ENCODE measurements at regions not wholly inside any gene's neighbourhood (a gene's known extent, or its start where the extent isn't known, plus 50 kb on each side); places are given as distances from the start of the nearest gene placed in this dataset.

GRCh38 chr6:113449051-113449450, 408.1 kb upstream of the MARCKS start:
- Histone ChIP-seq H3K4me3 (ENCODE audit: low read length) (no peak overlapping the region), H3K4me2 (ENCODE audit: low read depth, low read length, poor library complexity, severe bottlenecking) (no peak overlapping the region), H3K36me3 (ENCODE audit: insufficient read depth, low read length) (no peaks in the 10 kb centered on the region), H3K9ac (ENCODE audit: low read length) (no peak overlapping the region), H3K9me3 (ENCODE audit: low read length) (no peaks in the 10 kb centered on the region), H3K79me2 (ENCODE audit: low read length) (no peaks in the 10 kb centered on the region), H3K27me3 (ENCODE audit: low read length) (no peaks in the 10 kb centered on the region), H4K20me1 (ENCODE audit: insufficient read depth, low read depth, low read length) (no peaks in the 10 kb centered on the region), H2AFZ (ENCODE audit: low read length) (no peak overlapping the region), H3K4me1 (ENCODE audit: low read length) (no peaks in the 10 kb centered on the region), H3K9me2 (replicated peaks; ENCODE audit: insufficient read depth, low read length) (no peaks in the 10 kb centered on the region; the same call in 1 of the 2 replicates), H3K27ac (ENCODE audit: low read length) (no peak overlapping the region)
- DNase-seq: no peak

- no peak overlapping the region for H2AFZ ChIP-seq (ENCODE audit: low read length)
- no peaks in the 10 kb centered on the region for H4K20me1 ChIP-seq (ENCODE audit: insufficient read depth, low read depth, low read length)
- H3K4me2 ChIP-seq (ENCODE audit: low read depth, low read length, poor library complexity, severe bottlenecking): no peak overlapping the region
- no peak for DNase-seq
- H3K36me3 ChIP-seq (ENCODE audit: insufficient read depth, low read length): no peaks in the 10 kb centered on the region
- H3K27me3 ChIP-seq (ENCODE audit: low read length): no peaks in the 10 kb centered on the region
- H3K4me1 ChIP-seq (ENCODE audit: low read length): no peaks in the 10 kb centered on the region
- no peak overlapping the region for H3K27ac ChIP-seq (ENCODE audit: low read length)
- no peak overlapping the region for H3K9ac ChIP-seq (ENCODE audit: low read length)
- no peaks in the 10 kb centered on the region for H3K79me2 ChIP-seq (ENCODE audit: low read length)
- H3K4me3 ChIP-seq (ENCODE audit: low read length): no peak overlapping the region
- no peaks in the 10 kb centered on the region; the same call in 1 of the 2 replicates for H3K9me2 ChIP-seq (replicated peaks; ENCODE audit: insufficient read depth, low read length)
- H3K9me3 ChIP-seq (ENCODE audit: low read length): no peaks in the 10 kb centered on the region
These were observed 407.1 kb upstream of the MARCKS start for GRCh38 chr6:113450061-113450465.

- Histone ChIP-seq H2AFZ (ENCODE audit: low read length) (no peak overlapping the region), H4K20me1 (ENCODE audit: insufficient read depth, low read depth, low read length) (no peaks in the 10 kb centered on the region), H3K9me3 (ENCODE audit: low read length) (no peaks in the 10 kb centered on the region), H3K4me3 (ENCODE audit: low read length) (no peak overlapping the region), H3K4me1 (ENCODE audit: low read length) (no peaks in the 10 kb centered on the region), H3K36me3 (ENCODE audit: insufficient read depth, low read length) (no peaks in the 10 kb centered on the region), H3K27ac (ENCODE audit: low read length) (no peak overlapping the region), H3K9ac (ENCODE audit: low read length) (no peak overlapping the region), H3K79me2 (ENCODE audit: low read length) (no peaks in the 10 kb centered on the region), H3K9me2 (replicated peaks; ENCODE audit: insufficient read depth, low read length) (no peaks in the 10 kb centered on the region; the same call in 1 of the 2 replicates), H3K4me2 (ENCODE audit: low read depth, low read length, poor library complexity, severe bottlenecking) (no peak overlapping the region), H3K27me3 (ENCODE audit: low read length) (no peaks in the 10 kb centered on the region)
- no peak for DNase-seq
These were observed 406.1 kb upstream of the MARCKS start for GRCh38 chr6:113451049-113451448.

- Histone ChIP-seq H3K79me2 (ENCODE audit: low read length) (no peaks in the 10 kb centered on the region), H4K20me1 (ENCODE audit: insufficient read depth, low read depth, low read length) (no peaks in the 10 kb centered on the region), H3K9ac (ENCODE audit: low read length) (no peak overlapping the region), H3K27ac (ENCODE audit: low read length) (no peak overlapping the region), H3K4me3 (ENCODE audit: low read length) (no peak overlapping the region), H3K9me2 (replicated peaks; ENCODE audit: insufficient read depth, low read length) (no peaks in the 10 kb centered on the region), H3K4me2 (ENCODE audit: low read depth, low read length, poor library complexity, severe bottlenecking) (no peak overlapping the region), H3K9me3 (ENCODE audit: low read length) (no peaks in the 10 kb centered on the region), H3K36me3 (ENCODE audit: insufficient read depth, low read length) (no peaks in the 10 kb centered on the region), H2AFZ (ENCODE audit: low read length) (no peak overlapping the region), H3K27me3 (ENCODE audit: low read length) (no peaks in the 10 kb centered on the region), H3K4me1 (ENCODE audit: low read length) (no peaks in the 10 kb centered on the region)
- DNase-seq: no peak
These were observed 399.9 kb upstream of the MARCKS start for GRCh38 chr6:113457198-113457597.

GRCh38 chr6:113457751-113458150, 399.4 kb upstream of the MARCKS start:
- no peaks in the 10 kb centered on the region for H3K79me2 ChIP-seq (ENCODE audit: low read length)
- no peaks in the 10 kb centered on the region for H4K20me1 ChIP-seq (ENCODE audit: insufficient read depth, low read depth, low read length)
- H2AFZ ChIP-seq (ENCODE audit: low read length): no peak overlapping the region
- H3K36me3 ChIP-seq (ENCODE audit: insufficient read depth, low read length): no peaks in the 10 kb centered on the region
- DNase-seq: no peak
- no peak overlapping the region for H3K9ac ChIP-seq (ENCODE audit: low read length)
- H3K4me2 ChIP-seq (ENCODE audit: low read depth, low read length, poor library complexity, severe bottlenecking): no peak overlapping the region
- no peak overlapping the region for H3K4me3 ChIP-seq (ENCODE audit: low read length)
- no peaks in the 10 kb centered on the region for H3K27me3 ChIP-seq (ENCODE audit: low read length)
- H3K4me1 ChIP-seq (ENCODE audit: low read length): no peaks in the 10 kb centered on the region
- H3K9me2 ChIP-seq (replicated peaks; ENCODE audit: insufficient read depth, low read length): no peaks in the 10 kb centered on the region
- H3K27ac ChIP-seq (ENCODE audit: low read length): no peak overlapping the region
- H3K9me3 ChIP-seq (ENCODE audit: low read length): no peaks in the 10 kb centered on the region

GRCh38 chr6:113458368-113459010, 398.7 kb upstream of the MARCKS start:
- Histone ChIP-seq H3K27me3 (ENCODE audit: low read length) (no peaks in the 10 kb centered on the region), H3K36me3 (ENCODE audit: insufficient read depth, low read length) (no peaks in the 10 kb centered on the region), H2AFZ (ENCODE audit: low read length) (no peak overlapping the region), H3K4me2 (ENCODE audit: low read depth, low read length, poor library complexity, severe bottlenecking) (no peak overlapping the region), H3K4me1 (ENCODE audit: low read length) (no peaks in the 10 kb centered on the region), H3K4me3 (ENCODE audit: low read length) (no peak overlapping the region), H3K27ac (ENCODE audit: low read length) (no peak overlapping the region), H3K9ac (ENCODE audit: low read length) (no peak overlapping the region), H3K79me2 (ENCODE audit: low read length) (no peaks in the 10 kb centered on the region), H4K20me1 (ENCODE audit: insufficient read depth, low read depth, low read length) (no peaks in the 10 kb centered on the region), H3K9me3 (ENCODE audit: low read length) (no peaks in the 10 kb centered on the region), H3K9me2 (replicated peaks; ENCODE audit: insufficient read depth, low read length) (no peaks in the 10 kb centered on the region)
- no peak for DNase-seq

GRCh38 chr6:113461153-113461932, 395.8 kb upstream of the MARCKS start:
- no peak overlapping the region for H3K4me2 ChIP-seq (ENCODE audit: low read depth, low read length, poor library complexity, severe bottlenecking)
- H3K9me2 ChIP-seq (replicated peaks; ENCODE audit: insufficient read depth, low read length): no peaks in the 10 kb centered on the region
- H3K36me3 ChIP-seq (ENCODE audit: insufficient read depth, low read length): no peaks in the 10 kb centered on the region
- H3K4me1 ChIP-seq (ENCODE audit: low read length): no peaks in the 10 kb centered on the region
- no peak overlapping the region for H2AFZ ChIP-seq (ENCODE audit: low read length)
- DNase-seq: peak; percentile 52
- H3K27me3 ChIP-seq (ENCODE audit: low read length): no peaks in the 10 kb centered on the region
- H4K20me1 ChIP-seq (ENCODE audit: insufficient read depth, low read depth, low read length): no peaks in the 10 kb centered on the region
- H3K9me3 ChIP-seq (ENCODE audit: low read length): no peaks in the 10 kb centered on the region
- no peaks in the 10 kb centered on the region for H3K79me2 ChIP-seq (ENCODE audit: low read length)
- no peak overlapping the region for H3K27ac ChIP-seq (ENCODE audit: low read length)
- no peak overlapping the region for H3K4me3 ChIP-seq (ENCODE audit: low read length)
- H3K9ac ChIP-seq (ENCODE audit: low read length): no peak overlapping the region

- H3K4me1 ChIP-seq (ENCODE audit: low read length): no peaks in the 10 kb centered on the region
- H3K79me2 ChIP-seq (ENCODE audit: low read length): no peaks in the 10 kb centered on the region
- H4K20me1 ChIP-seq (ENCODE audit: insufficient read depth, low read depth, low read length): no peaks in the 10 kb centered on the region
- H3K27ac ChIP-seq (ENCODE audit: low read length): no peak overlapping the region
- no peaks in the 10 kb centered on the region for H3K36me3 ChIP-seq (ENCODE audit: insufficient read depth, low read length)
- no peak for DNase-seq
- H3K27me3 ChIP-seq (ENCODE audit: low read length): no peaks in the 10 kb centered on the region
- no peak overlapping the region for H3K9ac ChIP-seq (ENCODE audit: low read length)
- no peaks in the 10 kb centered on the region for H3K9me2 ChIP-seq (replicated peaks; ENCODE audit: insufficient read depth, low read length)
- H3K4me3 ChIP-seq (ENCODE audit: low read length): no peak overlapping the region
- no peak overlapping the region for H3K4me2 ChIP-seq (ENCODE audit: low read depth, low read length, poor library complexity, severe bottlenecking)
- H3K9me3 ChIP-seq (ENCODE audit: low read length): no peaks in the 10 kb centered on the region
- H2AFZ ChIP-seq (ENCODE audit: low read length): no peak overlapping the region
These were observed 392.6 kb upstream of the MARCKS start for GRCh38 chr6:113464536-113464935.

Measured in Karpas-422 (cell line).